NCI-H69 (cell line): ENCODE measurements at regions not wholly inside any gene's neighbourhood (a gene's known extent, or its start where the extent isn't known, plus 50 kb on each side); places are given as distances from the start of the nearest gene placed in this dataset.
"Not testable (repeated sequence)": the region's sequence is repeated elsewhere in the genome, so short reads cannot be mapped to it uniquely, and the experiment has no call there.

ENCODE experiments used
- DNase-seq: peaks from one replicate; lab custom pipeline; 2025; lab: John Stamatoyannopoulos, UW

GRCh38 chr1:88472298-88472697 is 211.8 kb upstream of the PKN2 start:
- DNase-seq: no peak

GRCh38 chr1:88472714-88473113 is 211.4 kb upstream of the PKN2 start:
- DNase-seq: no peak

- no peak for DNase-seq
These were observed 209.3 kb upstream of the PKN2 start for GRCh38 chr1:88474555-88475304.

DNA sequence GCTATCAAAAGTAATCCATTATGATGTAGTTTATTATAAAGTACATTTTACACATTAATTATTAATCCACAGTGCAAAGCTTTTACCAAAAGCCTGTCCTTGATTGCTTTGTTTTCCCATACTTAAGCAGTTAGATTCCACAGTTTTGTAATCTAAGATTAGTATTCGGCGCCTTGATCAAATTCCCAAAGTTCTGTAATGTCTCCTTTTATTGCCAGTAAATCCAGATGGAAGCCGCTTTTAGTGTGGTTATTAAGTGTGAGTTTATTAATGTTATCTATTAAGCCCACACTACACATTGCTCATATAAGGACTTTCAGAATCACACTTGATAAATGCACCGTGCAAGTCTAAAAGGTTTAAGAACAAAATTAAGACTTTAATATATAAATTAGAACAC is 199.2 kb upstream of the PKN2 start:
- DNase-seq: no peak

- DNase-seq: no peak
These were observed 195.8 kb upstream of the PKN2 start for GRCh38 chr1:88488237-88488636.

- DNase-seq: no peak
These were observed 193.4 kb upstream of the PKN2 start for GRCh38 chr1:88490676-88491075.

DNA sequence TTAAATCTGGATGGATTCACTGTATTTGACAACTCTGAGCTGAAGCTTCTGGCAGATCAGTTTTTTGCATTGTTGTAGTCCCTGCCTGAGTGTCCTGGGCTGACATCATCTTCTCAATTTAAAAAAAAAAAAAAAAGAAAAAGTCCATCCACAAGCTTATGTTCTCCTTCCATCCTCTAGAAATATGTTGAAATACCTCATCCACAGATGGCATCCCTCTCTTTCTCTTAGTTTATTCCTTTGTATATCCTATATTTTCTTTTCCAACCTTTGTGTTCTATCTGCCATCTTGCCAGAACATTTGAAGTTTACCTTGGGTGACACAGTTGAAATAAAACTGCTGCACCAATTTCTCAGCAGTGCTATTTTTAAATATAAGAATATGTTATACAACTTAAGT is 184.4 kb upstream of the PKN2 start:
- no peak for DNase-seq

GRCh38 chr1:88502886-88503285 is 181.2 kb upstream of the PKN2 start:
- DNase-seq: no peak

DNA sequence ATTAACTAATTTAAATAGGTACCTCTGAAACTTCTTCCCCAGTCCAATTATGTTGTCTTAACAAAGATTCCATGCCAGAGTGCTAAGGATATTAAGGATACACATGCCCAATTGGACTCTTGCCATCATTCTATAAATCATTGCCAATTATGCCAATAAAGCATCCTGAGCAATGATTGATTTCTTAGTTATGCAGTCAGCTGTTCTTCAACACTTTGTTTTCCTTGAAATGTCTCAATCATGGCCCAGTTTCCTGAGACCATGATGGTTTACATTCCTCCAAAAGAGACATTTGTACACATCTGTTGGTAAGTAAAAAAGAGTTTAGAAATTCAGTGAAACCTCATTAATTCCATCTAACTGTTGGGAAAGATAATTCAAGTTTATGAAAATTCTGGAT is 180.4 kb upstream of the PKN2 start:
- no peak for DNase-seq

- DNase-seq: no peak
These were observed 179.5 kb upstream of the PKN2 start for GRCh38 chr1:88504601-88505000.

- DNase-seq: no peak
These were observed 174.7 kb upstream of the PKN2 start for GRCh38 chr1:88509379-88509778.

DNA sequence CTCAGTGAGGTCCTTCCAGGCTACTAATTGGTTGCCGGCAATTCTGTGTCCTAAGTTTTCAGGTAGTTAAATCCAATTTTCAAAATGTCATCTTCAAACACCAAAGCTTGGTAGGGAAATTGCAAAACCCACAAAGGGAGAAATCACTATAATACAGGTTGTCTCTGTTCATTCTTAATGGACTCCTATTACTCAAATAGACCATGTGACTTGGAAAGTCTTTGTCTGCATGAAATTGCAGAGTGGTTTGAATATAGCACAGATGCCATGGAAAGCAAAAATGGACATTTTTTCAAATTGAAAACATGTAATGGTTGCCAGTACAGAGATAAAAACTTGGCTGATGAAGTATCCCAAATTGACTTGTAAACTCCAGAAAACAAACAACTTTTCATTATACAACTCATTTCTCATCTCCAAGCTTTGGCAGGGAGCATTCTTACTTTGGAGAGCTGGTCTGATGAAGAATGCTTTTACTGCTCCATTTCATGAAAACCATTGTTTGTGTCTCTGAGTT is 169.5 kb upstream of the PKN2 start:
- DNase-seq: no peak

DNA sequence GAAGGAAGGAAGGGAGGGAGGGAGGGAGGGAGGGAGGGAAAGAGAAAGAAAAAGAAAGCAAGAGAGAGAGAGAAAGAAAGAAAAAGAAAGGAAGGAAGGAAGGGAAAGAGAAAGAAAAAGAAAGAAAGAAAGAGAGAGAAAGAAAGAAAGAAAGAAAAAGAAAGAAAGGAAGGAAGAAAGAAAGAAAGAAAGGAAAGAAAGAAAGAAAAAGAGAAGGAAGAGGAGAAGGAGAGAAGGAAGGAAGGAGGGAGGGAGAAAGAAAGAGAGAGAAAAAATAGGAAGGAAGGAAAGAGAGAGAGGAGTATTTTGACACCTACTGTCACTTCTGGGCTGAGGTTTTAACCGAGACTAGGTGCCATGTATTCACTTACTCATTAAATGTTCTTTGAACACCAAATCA is 166.6 kb upstream of the PKN2 start:
- not testable (repeated sequence) for DNase-seq

- no peak for DNase-seq
These were observed 164.9 kb upstream of the PKN2 start for GRCh38 chr1:88519156-88519555.

DNA sequence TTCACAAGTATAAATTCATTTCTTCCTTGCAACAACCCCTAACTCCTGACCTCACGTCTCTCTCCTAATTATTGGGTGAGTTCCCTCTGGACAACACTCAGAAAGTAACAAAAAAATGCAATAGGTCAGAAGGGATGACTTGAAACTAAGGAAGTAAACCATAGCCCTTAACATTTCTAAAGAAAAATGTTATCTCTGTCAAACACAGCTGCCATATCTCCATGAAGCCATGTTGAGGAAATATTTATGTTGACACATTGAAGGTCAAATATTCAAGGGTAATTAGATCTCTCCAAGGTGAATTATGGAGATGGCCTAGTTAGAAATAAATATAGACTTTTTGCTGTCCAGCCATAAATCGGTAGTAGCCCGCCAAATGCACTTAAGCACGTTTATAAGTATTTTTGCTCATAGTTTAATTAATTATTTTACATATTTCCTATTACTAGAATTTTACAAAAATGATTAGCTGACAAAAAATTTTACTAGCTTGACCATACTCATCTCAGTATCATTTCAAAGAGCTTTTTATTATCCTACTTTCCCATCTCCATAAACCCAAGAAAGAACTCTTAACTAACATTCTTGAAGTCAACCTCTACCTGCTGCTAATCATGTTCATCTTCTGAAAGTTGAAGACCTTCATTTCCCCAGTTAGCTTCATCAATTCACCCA is 160.1 kb upstream of the PKN2 start:
- DNase-seq: no peak

- no peak for DNase-seq
These were observed 157.6 kb upstream of the PKN2 start for GRCh38 chr1:88526456-88526855.

DNA sequence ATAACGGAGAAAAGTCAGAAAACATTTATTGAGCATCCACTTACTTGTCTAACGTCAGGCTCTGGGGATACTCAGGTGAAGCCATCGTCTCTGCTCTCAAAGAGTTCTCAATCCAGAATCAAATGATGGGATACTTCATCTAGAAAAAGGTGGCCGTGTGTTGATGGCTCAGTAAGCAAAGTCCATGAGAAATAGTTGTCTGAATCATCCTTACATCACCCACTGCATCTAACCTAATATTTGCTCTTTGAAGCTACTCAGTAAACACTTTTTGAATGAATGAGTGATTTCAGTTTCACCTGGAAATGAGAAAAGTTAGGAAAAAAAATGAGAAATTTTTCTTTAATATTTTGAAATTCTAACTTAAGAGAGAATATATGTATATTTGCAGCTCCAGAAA is 155.3 kb upstream of the PKN2 start:
- DNase-seq: no peak

GRCh38 chr1:88529581-88529980 is 154.5 kb upstream of the PKN2 start:
- no peak for DNase-seq

- DNase-seq: no peak
These were observed 153.8 kb upstream of the PKN2 start for GRCh38 chr1:88530246-88530645.

- no peak for DNase-seq
These were observed 146.3 kb upstream of the PKN2 start for GRCh38 chr1:88537787-88538186.

DNA sequence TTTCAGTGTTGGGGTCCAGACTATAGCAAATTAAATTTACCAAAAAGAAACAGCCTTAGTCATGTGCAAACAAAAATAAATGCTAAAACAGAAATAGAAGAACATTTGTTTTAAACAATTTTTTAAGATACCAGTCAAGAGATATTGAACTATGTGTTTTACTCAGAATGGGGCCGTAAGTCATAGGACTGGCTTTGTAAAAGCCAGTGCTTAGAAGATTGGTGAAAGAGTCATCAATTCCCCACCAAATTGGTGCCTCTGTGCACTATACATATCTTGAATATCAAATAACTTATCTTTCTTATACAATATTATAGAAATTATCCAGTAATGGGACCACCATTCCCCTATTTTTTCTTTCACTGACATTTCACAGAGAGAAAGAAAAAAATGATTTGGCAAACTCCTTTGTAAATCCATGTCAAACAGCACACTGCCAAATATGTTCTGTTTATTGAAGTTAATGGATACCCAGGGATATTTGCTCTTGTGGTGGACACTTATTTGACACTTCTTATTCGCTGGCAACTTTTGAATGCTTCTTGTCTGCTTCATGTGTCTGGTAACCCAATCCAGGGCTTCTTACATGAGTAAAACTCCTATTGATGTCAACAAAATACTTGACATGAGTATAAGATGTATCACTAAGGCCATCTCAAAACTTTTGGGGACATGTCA is 145.7 kb upstream of the PKN2 start:
- no peak for DNase-seq

DNA sequence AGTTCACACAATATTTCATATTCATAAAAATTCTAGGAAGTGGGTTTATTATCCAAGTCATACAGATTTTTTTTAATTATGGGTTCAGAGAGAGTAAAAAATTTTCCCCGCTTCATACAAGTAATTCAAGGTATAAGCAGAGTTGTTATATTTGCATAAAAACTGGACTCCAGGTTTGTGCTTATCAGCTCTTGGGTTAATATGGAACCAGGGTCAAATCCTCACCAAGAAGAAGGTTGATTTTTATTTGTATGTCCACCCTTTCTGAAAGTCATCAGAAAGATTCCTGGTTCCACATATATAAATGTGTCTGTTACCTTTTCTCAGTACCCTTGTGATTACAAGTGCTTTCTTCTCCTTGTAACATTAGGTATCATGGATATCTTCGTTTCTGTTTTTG is 143.8 kb upstream of the PKN2 start:
- no peak for DNase-seq

- DNase-seq: no peak
These were observed 142.5 kb upstream of the PKN2 start for GRCh38 chr1:88541596-88541995.
